ENCODE measurements at regions not wholly inside any gene's neighbourhood (a gene's known extent, or its start where the extent isn't known, plus 50 kb on each side); places are given as distances from the start of the nearest gene placed in this dataset.
A peak's percentile ranks its signal among the peaks of the same experiment; 100 is the strongest.

DNA sequence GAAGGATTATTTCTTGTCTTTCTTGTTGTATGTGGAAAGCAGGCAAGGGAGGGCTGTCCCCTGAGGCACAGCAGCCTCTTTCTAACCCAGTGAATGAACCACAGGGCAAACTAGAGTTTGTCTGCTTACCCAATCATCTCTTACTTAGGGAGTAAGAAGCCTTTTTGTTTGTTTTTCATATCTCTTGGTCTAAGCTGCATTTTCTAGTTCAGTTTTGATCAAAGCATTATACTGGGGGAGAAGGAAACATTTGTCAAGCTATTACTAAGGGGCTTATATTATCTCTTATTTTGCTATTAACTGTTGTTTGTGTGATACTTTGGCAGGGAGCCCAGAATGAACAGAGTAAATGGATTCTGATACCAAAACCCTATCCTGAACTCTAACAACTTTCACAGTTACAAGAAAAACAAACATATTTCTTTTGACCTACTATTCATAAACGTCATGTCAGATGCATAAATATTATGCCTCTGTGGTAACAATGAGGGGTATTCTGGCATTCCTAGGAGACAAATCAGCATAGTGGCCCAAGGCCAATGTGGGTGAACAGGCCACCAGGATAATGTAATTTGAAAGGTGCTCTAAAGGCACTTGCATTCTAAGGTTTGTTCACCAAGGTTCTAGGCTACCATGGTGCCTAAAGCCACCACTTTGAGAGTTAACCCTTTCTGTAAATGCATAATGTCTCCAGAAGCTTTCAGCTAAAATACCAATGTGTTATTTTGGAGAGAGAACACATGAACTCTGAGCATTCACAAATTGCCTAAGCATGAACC lies 271.6 kb upstream of the ZPLD1 start:
- peak; percentile 51 for DNase-seq

DNA sequence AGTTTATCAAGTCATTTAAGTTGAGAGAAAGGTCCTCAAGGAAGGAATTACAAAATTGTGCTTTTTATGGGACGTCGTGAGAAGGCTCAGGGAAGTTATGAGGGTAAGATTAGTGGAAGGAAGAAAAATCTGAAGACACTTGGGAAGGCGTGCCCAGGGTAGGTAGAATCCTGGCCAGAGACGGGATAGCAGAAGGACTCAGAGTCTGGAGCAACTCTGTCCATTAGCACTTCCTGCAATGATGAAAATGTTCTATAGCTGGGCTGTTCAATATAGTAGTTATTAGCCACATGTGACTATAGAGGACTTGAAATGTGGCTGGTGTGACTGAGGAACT lies 271.0 kb upstream of the ZPLD1 start:
- no peak for DNase-seq

DNA sequence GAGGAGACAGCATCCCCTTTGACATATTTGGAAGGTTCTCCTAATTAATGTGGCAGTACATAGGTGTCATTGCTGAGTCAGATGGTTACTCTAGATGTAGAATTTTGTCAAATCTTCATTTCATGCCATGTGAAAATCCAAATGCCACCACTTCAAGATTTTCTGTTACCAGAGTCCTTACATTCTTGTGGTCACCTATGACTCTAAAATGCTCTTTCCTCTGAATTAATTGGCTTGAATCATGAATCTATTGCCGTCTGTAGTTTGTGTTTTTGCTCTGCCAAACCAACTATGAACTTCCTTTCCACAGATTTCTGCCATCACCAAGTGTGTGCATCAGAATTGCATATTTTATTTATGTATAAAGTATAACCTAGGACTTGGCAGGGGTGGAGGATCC lies 269.4 kb upstream of the ZPLD1 start:
- no peak for DNase-seq

DNA sequence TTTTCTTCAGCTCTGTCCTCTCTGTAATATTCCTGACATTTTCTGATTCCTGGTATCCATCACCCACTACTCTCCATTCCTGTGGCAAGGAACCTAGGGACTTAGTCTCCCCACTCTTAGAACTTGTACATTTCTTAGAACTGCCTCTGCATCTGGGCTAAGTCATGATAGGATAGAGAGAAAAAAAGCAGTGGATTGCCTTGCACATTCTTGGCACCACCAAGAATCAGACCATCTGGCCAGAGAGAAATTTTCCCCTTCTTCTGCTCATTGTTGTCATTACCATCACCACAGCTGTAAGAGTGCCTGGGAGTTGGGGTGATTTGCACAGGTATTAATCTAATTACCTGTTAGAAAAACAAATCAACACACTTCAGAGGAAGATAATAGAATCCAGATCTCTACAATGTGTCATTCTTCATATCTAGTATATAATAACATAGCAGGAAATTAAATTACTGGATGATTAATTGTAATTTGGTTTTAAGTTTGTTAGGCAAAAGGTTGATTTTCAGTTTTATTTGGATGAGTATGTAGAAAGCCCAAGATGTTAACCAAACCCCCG lies 264.8 kb upstream of the ZPLD1 start:
- no peak for DNase-seq

DNA sequence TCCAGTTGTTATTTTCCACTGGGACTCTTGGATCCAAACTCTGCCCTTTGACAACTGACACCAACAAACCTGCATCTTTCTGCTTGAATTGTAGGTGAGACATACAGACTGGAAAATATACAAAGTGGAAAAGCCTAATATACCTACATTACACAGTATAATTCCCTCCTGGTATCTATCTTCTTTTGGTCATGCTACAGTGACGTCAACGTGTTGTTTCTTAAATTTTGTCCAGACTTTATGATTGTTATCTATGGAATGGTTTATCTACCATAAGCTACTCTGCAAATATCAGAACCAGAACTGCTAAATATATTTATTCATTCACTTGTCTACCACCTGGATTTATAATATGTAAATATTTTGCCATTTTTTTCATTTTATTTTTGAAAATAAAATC lies 264.3 kb upstream of the ZPLD1 start:
- DNase-seq: no peak

DNA sequence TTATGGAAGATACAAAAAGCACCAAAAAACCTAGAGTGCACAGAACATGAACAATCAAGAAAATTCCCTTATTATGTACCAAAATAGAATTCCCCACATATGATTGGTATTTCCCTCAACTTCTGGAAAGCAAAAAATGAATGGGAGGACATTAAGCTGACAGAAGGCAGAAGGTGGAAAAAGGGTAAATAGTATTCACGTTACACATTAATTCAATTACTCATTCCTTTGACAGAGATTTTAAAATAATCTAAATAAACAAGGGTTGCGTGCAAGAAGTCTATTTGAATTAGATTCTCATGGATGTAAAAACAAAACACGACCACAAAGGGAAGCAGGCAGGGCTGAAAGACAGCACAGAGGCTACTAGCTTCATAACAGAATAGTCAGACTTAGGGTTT lies 260.5 kb upstream of the ZPLD1 start:
- DNase-seq: no peak

DNA sequence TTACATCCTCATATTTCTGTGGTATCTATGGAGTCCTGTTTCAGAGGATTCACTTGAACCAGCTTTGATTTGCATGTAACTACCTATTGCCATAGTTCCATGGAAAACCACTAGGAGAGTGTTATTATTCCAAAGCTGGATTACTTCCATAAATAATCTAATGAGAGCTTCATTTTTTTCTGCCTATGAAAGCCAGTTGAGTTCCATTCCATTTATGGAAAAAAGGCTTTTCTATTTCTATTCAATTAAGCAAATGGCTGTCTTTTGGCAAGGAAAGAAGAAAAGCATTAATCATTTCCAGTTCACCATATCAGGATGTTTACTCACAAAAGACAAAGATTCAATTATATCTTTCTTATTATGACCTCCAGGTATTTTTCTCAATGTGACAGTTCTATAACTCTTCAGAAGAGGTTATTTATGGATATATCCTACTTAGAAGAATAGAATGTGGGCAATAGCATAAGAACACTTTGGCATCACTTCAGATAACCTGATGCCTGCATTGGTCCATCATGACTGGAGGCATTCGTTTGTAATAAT lies 259.9 kb upstream of the ZPLD1 start:
- DNase-seq: no peak

DNA sequence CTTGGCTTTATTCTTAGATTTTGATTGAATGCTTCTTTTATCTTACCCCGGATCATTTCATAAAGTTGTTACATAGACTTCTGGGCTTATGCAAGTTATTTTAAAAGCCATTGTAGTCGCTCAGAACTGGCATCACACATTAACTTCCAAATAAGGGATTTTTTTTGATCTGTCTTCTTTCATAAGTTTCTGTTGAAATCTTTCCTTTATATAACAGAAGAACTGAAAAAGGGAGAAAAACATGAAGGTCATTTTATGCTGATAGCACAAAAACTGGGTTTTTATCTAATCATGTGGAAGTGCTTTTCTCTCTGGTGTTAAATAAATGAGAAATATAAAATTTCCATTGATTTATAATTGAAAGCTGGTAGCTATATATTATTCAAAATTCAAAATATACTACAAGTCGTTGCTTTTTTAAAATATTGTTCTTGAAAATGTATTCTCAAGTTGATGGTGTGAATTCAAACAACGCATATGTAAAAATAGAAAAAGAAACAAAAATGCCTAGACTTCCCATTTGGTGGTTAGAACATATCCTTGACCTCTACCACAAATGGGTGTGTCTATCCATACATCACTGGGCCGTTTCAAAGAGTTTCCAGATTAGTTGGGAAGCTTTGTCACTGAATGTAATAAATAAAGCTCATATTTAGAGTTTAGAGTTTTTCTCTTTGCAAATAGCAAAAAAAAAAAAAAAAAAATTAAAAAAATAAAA lies 258.3 kb upstream of the ZPLD1 start:
- DNase-seq: peak; percentile 40

DNA sequence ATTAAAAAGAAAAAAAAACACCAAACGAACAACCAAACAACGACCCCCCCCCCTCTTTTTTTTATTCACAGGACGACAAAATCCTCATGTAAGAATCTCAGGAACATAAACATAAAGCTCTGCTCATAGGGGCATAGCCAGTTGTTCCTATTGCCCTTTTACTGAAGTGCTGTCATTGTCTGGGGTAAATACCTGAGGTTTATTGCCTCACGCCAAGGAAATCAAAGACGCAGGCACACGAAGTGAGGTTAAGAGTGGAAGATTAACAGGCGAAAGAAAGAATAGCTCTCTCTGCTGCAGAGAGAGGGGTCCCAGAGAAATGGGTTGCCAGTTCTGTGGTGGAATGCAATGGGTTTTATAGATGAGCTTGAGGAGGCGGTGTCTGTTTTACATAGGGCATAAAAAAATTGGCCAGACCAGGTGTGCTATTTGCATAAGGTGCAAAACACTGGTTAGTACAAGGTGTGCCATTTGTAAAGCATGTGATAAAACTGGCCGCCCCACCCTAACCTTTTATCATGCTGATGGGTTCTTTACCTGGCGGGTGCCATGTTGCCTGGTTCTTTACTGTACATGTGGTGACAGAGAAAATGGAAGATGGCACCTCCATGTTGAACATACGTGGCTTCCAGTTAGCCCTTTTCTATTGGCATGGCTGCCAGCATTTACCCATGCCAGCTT lies 257.6 kb upstream of the ZPLD1 start:
- DNase-seq: no peak

DNA sequence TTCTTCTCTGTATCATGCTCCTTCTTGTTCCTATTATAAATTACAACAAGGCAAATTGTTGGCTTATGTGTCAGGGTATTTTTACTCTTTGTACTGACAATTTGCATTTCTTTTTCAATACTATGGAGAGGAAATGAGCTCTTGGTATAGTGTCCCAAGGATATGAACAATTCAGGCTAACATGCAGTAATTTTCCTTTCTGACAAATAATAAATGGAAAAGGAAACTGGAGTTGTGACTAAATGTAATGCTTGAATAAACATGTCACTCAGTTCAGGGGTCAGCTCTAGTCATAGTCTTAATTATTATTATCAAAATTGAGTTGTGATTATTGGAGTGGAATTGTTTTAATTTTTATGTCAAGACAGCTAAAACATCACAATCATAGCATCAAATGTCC lies 256.0 kb upstream of the ZPLD1 start:
- DNase-seq: no peak

DNA sequence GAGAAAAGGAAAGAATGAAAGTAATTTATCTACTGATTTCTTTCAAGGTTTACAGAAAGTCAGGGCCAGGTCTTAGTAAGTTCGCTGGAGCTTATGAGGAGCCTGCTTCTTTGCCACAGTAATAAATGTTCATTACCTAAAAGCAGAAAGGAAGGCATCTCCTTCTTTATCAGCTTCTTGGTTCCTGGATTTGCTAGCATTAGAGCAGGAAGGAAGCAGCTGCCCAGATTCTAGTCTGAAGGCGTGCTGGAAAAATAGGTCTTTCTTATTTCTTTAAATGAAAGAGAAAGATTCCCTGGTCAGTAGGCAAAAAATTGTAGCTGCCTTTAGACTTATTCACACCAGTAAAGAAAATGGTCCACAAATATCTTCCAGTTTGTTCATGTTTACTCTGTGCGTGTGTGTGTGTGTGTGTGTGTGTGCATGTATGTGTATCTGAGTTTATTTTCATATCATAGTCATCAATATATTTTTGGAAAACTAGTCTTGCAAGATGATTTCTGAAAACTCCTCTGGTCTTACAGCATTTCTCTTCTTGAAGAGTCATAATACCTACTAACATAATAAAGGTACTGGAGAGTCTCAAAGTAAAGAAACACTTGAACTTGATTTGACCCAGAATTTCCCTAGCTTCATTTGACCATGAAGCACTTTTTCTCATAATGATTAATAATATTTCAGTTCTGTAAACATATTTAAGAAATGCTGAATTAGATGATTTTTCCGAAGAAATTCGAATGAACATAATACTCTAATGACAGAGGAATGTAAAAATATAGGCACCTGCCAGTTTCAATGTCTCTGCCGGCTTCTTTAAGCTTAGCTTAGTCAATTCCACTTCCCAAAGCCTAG lies 255.3 kb upstream of the ZPLD1 start:
- peak; percentile 14 for DNase-seq

DNA sequence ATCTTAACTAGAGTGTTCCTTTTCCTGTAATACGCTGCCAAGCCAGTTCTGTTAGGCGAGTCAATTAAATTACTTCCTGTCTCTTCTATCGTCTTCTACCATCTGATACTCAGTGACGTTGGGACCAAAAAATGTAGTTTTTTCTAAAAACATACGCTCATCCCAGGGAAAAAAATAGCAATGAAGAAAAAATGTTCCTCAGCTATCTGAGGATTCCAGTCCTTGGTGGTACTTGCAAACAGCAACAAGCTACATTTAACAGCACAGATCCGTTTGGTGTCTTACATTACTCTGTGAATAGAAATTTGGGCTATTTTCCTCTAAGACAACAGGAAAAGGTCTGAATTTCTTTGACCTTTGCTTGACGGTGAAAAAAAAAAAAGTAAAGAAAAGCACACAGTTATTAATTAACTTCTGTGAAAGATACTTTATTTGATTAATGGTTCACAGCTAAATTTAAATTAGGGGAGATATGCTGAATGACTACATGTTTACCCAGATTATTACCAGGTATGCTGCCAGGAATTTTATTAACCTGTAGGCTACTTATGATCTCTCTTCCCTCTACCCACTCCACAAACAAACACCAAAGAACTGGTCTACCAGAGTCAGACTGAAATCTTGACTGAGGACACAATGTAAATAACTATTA lies 254.4 kb upstream of the ZPLD1 start:
- DNase-seq: peak; percentile 77

DNA sequence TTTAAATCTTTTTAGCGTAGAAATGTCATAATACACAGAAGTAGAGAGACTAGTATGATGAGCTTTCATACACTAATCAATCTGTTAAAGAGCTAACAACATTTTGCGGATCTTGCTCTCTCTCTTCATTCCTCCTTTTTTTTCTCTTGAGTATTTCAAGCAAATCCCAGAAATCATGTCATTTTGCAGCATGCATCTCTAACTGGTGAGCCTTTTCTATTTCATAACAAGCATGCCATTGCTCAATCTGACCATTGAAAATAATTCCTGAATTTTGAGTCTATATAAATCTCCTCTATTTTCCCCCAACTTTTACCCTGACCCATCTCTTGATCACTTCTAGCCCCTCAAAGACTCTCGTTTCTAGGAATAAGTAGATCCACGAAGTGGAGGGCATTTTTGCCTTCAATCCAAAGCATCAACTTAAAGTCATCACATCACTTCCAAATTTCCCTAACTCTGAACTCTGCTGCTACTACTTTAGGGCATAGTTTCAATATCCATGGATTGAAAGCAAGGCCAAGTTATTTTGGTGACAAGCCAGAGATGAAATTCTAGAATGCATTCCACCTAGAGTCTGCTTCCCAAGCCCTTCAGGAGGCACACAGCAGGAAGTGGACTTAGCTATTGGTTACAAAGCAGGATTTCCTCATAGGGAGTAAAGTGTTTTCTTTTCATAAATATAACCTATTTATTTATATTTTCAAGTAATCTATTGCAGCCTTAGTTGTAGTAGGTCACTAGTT lies 253.5 kb upstream of the ZPLD1 start:
- DNase-seq: no peak

DNA sequence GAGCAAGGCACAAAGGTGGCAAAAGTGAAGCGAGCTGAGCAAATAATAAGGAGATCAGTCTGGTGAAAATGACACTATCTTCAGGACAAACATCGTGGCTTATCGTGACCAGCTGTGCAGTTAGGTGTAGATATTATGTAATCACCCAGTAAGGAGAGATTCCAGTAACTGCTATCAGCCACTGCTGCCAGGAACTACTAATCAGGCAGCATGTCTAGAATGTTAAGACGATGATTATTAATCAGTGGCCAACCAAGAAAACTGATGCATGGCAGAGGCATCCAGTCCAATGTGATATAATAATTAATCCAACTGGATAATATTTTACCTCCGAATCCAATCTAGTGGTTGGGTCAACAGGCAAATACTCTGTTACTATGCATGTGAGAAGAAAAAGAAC lies 252.7 kb upstream of the ZPLD1 start:
- peak; percentile 79 for DNase-seq

DNA sequence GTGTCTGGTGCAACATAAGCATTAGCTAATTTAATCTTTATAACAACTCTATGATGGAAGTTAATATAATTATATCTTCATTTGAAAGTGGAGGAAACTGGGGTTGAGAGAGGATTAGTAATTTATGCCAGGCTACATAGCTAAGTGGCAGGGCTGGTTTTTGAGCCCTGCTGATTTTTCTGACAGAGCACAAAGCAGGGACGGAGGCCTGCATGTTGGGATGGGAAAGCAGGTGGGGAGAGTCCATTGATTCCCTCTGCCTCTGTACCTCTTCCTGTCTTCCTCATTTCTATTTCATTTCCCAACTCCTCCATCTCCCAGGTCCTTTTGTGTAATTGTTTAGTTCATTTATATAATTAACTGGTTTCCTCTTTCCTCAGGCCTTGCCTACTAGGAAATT lies 251.6 kb upstream of the ZPLD1 start:
- no peak for DNase-seq

DNA sequence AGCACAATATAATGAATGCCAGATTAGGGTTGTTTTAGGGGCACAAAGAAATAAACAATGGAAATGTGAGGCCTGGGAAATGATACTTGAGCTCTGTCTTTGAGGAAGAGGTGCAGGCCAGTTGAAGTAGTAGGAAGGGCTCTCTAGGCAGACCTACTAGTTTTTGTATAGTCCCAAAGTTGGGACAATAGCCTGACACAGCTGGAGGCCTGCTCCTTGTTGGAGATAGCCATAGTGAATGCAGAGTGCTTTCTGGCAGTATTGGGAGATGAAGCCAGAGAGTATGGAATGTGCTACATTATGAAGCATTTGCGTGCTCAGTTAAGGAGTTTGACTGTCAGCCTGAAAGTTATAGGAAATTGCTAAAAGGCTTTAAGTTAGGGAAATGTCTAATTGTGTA lies 251.2 kb upstream of the ZPLD1 start:
- no peak for DNase-seq

DNA sequence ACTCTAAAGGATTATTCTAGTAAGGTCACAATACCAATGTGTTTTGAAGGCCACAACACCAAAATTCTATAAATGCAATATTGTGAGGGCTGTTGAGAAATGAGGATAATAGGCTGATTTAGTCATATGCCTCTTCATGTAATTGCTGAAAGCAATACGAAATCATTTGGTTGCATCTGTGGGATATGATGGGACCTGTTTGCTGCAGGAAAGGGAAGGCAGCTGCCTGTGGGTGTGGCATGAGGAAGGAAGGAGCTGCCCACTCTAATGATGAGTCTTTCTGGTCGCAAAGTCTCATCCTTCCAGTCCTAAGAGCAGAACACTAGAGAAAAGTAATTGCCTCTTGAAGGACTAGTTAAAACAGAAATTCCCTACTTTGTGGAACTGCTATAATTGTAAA lies 245.3 kb upstream of the ZPLD1 start:
- peak; percentile 29 for DNase-seq

DNA sequence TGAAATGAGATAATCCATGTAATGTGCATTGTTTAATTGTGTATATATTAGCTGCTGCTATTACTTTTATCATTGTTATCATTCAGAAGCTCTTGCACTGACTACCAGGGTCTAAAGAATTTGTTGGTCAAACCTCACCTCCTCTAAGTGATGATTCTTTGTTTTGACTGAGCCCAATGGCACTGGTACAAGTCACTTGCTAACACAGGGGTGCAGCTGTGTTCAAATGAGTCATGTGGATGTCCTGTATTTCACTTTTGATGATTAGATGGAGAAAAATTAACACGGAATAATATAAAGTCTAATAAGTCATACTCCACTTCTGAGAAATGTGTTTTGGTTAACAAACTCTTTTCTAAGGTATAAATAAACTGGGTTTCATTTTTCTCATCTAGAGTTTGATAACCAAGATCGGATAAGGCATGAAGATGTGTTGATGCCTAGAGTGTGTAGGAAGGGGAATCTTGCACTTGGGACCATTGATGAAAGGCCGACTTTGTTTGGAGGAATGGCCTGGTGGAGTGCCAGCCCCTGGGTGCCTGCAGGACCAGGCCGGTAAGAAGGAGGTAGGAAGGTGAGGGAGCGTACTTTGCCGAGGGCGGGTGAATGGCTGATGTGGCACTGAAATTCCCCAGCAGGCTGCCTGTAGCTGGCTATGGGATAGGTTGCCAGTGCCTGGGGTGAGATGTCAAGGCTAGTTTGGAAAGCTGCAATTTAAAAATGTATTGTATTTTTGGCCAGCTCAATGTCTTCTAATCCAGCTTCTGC lies 244.7 kb upstream of the ZPLD1 start:
- DNase-seq: no peak

DNA sequence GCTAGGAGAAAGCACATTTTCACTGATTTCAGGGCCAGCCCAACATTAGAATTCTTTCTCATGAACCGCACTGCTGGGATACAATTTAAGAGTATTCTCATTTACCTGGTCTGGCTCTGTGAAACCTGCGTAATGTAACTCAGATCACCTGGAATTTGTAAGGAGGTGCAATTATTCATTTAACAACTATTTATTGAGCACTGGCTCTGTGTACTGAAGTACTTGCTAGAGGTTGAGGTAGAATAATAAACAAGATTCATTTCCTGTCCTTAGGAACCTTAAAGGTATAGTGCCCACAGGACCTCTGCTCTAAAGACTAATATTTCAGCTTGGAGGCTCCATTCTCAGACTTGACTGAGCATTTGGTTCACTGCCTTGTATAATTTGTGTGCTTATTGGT lies 242.2 kb upstream of the ZPLD1 start:
- DNase-seq: no peak

DNA sequence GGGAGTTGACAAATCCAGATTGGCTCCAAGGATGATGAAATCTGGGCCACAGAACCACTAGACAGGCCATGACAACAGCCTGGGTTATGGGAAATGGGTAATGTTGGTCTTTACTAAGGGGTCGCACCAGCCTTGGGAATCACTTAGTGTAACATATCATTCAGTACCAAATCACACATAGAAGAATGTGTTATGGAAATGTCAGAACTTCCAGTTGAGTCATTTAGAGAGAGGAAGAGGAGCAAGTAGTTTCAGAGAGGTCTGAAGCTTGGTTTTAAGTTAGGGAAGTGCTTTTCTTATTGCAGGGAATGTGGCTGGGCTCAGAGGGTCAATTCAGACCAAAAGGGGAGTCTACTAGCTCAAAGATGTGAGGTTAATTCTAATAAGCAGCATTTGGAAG lies 241.6 kb upstream of the ZPLD1 start:
- DNase-seq: no peak

DNA sequence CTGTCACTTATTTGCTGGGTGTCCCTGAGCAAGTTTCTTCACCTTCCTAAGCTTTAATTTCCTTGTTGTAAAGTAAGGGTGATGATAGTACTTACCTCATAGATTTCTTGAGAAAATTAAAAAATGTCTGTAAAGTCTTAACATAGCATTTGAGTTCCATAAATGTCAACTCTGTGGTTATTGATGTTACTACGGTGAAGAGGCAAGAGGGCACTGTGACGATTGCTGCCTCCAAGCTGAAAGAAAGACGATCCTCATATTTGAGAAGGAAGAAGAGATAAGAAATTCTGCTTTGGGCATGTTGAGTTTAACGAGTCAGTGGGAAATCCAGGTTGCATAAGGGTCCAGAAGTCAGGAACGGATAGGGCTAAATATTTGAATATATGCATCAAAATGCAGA lies 240.8 kb upstream of the ZPLD1 start:
- no peak for DNase-seq

All from hematopoietic multipotent progenitor cell treated with erythropoietin and hydrocortisone succinate and interleukin-3 and kit ligand, for 4 days (in vitro differentiated cells).